GM19239 (cell line): ENCODE measurements at regions not wholly inside any gene's neighbourhood (a gene's known extent, or its start where the extent isn't known, plus 50 kb on each side); places are given as distances from the start of the nearest gene placed in this dataset.
"Not testable (repeated sequence)": the region's sequence is repeated elsewhere in the genome, so short reads cannot be mapped to it uniquely, and the experiment has no call there.

Experiments
- DNase-seq: peaks from one replicate; pipeline ENCODE4 v3.0.0; 2011; ENCODE audit warnings: low spot score; ENCODE audit not compliant: insufficient read length
- FAIRE-seq: peaks from 2 replicates; lab custom pipeline; 2011; peaks lifted over from hg19 to GRCh38; lab: Jason Lieb, UNC

- no peak for FAIRE-seq
- no peak for DNase-seq
Measured at GRCh38 chr2:180572346-180572745, 408.1 kb upstream of the UBE2E3 start.

GRCh38 chr2:180571559-180571958, 408.8 kb upstream of the UBE2E3 start:
- no peak for DNase-seq
- FAIRE-seq, result no peak

- DNase-seq (no peak), FAIRE-seq (no peak)
Measured at GRCh38 chr2:180570864-180571263, 409.5 kb upstream of the UBE2E3 start.

- DNase-seq (no peak), FAIRE-seq (no peak)
Measured at GRCh38 chr2:180564051-180564450, 416.4 kb upstream of the UBE2E3 start.

GRCh38 chr2:180562378-180562777, 418.0 kb upstream of the UBE2E3 start:
- DNase-seq (no peak), FAIRE-seq (no peak)

GRCh38 chr2:180559771-180560170, 420.6 kb upstream of the UBE2E3 start:
- no peak for DNase-seq
- no peak for FAIRE-seq

- FAIRE-seq (no peak), DNase-seq (no peak)
Measured at GRCh38 chr2:180559038-180559437, 421.4 kb upstream of the UBE2E3 start.

- FAIRE-seq (no peak), DNase-seq (no peak)
Measured at GRCh38 chr2:180555391-180555965, 424.9 kb upstream of the UBE2E3 start.

GRCh38 chr2:180554330-180554729, 426.1 kb upstream of the UBE2E3 start:
- no peak for FAIRE-seq

GRCh38 chr2:180553094-180553715, 427.2 kb upstream of the UBE2E3 start:
- DNase-seq (no peak), FAIRE-seq (no peak)

More at GRCh38 chr2:180554330-180554729, 426.1 kb upstream of the UBE2E3 start:
- DNase-seq, result no peak

- DNase-seq (no peak), FAIRE-seq (no peak)
Measured at GRCh38 chr2:180542511-180542910, 437.9 kb upstream of the UBE2E3 start.

- FAIRE-seq (no peak), DNase-seq (no peak)
Measured at GRCh38 chr2:180540761-180541160, 439.6 kb upstream of the UBE2E3 start.

- FAIRE-seq, result no peak
- no peak for DNase-seq
Measured at GRCh38 chr2:180539541-180539940, 440.9 kb upstream of the UBE2E3 start.

- DNase-seq (no peak), FAIRE-seq (no peak)
Measured at GRCh38 chr2:180535289-180535688, 445.1 kb upstream of the UBE2E3 start.

GRCh38 chr2:180531787-180532186, 448.6 kb upstream of the UBE2E3 start:
- FAIRE-seq, DNase-seq: not testable (repeated sequence)

- FAIRE-seq (no peak), DNase-seq (no peak)
Measured at GRCh38 chr2:180524499-180524898, 455.9 kb upstream of the UBE2E3 start.

- no peak for DNase-seq
- no peak for FAIRE-seq
Measured at GRCh38 chr2:180523621-180524340, 456.6 kb upstream of the UBE2E3 start.

- no peak for FAIRE-seq
- DNase-seq, result no peak
Measured at GRCh38 chr2:180520921-180521581, 459.4 kb upstream of the UBE2E3 start.

GRCh38 chr2:180520206-180520605, 460.2 kb upstream of the UBE2E3 start:
- no peak for DNase-seq
- FAIRE-seq, result no peak

GRCh38 chr2:180519276-180519675, 461.1 kb upstream of the UBE2E3 start:
- FAIRE-seq (no peak), DNase-seq (no peak)

GRCh38 chr2:180516232-180516631, 464.2 kb upstream of the UBE2E3 start:
- FAIRE-seq (no peak), DNase-seq (peak; percentile 2)
